HepG2 (cell line): ENCODE measurements at regions not wholly inside any gene's neighbourhood (a gene's known extent, or its start where the extent isn't known, plus 50 kb on each side); places are given as distances from the start of the nearest gene placed in this dataset.
"Not testable (repeated sequence)": the region's sequence is repeated elsewhere in the genome, so short reads cannot be mapped to it uniquely, and the experiment has no call there.

Source experiments
- CEBPB ChIP-seq: IDR thresholded peaks from 2 replicates; pipeline ENCODE4 v1.6.1; 2011; ENCODE audit warnings: low read depth, low read length, improper control_type of control experiment, borderline replicate concordance
- POLR2AphosphoS5 ChIP-seq: IDR thresholded peaks from 2 replicates; pipeline ENCODE4 v1.6.1; 2012; ENCODE audit warnings: low read depth, low read length
- TAF15 ChIP-seq: fragments of 200-400 bp; formaldehyde crosslinking; IDR thresholded peaks from one replicate; pipeline ENCODE4 v1.6.1; 2018; ENCODE audit warnings: mild to moderate bottlenecking, low read depth, low read length; ENCODE audit not compliant: poor library complexity, severe bottlenecking
- ZKSCAN1 ChIP-seq: fragments of 150-350 bp; IDR thresholded peaks from 2 replicates; pipeline ENCODE4 v1.6.1; 2014; ENCODE audit warnings: low read length
- ZNF850 ChIP-seq: sonication (generic); formaldehyde crosslinking; conservative IDR thresholded peaks from 2 replicates; pipeline ENCODE4 v1.9.0; 2021; ENCODE audit warnings: mild to moderate bottlenecking, missing genetic modification reagents

DNA sequence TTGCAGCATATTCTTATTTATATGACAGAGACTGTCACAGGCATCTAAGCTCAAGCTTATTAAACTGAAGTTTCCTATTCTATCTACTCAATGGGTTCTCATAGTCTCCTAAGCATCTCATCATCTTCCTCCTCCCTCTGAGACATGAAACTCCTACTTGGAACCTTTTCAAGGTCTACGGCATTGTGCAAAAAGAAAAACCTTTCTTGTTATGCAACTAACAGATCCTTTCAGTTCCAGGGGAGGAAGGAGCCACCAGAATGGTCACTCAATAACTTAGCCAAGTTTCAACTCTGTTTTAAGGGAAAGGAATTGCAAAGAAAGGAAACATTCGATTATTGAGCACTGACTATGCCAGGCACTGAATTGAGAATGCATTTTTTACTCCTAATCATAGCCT is 98.1 kb upstream of the RRN3 start:
- TF ChIP-seq POLR2AphosphoS5; ZKSCAN1; TAF15; ZNF850 (CRISPR knock-in tag); CEBPB: not testable (repeated sequence)
